GM21717 (cell line): ENCODE measurements at regions not wholly inside any gene's neighbourhood (a gene's known extent, or its start where the extent isn't known, plus 50 kb on each side); places are given as distances from the start of the nearest gene placed in this dataset.

Experiments
- ATAC-seq: cut with Tn5 transposase; IDR thresholded peaks from one replicate; pipeline ENCODE4 v1.9.1; 2021; ENCODE audit warnings: mild to moderate bottlenecking, moderate library complexity; ENCODE audit not compliant: unreplicated experiment

GRCh38 chr2:82665691-82666090, 1793.4 kb downstream of the SUCLG1 start:
- no peak for ATAC-seq

- ATAC-seq: no peak
These were observed 1802.0 kb downstream of the SUCLG1 start for GRCh38 chr2:82657106-82657505.

- ATAC-seq: no peak
These were observed 1802.7 kb downstream of the SUCLG1 start for GRCh38 chr2:82656420-82656819.

- ATAC-seq: no peak
These were observed 1807.0 kb downstream of the SUCLG1 start for GRCh38 chr2:82652117-82652516.

GRCh38 chr2:82650038-82650437, 1809.0 kb downstream of the SUCLG1 start:
- no peak for ATAC-seq

GRCh38 chr2:82641598-82642180, 1817.4 kb downstream of the SUCLG1 start:
- ATAC-seq: no peak

GRCh38 chr2:82636402-82637020, 1822.6 kb downstream of the SUCLG1 start:
- no peak for ATAC-seq

GRCh38 chr2:82599021-82599420, 1860.1 kb downstream of the SUCLG1 start:
- ATAC-seq: no peak

GRCh38 chr2:82596581-82596980, 1862.5 kb downstream of the SUCLG1 start:
- ATAC-seq: no peak

GRCh38 chr2:82591718-82592117, 1867.4 kb downstream of the SUCLG1 start:
- no peak for ATAC-seq

GRCh38 chr2:82576656-82577055, 1882.4 kb downstream of the SUCLG1 start:
- ATAC-seq: no peak

- no peak for ATAC-seq
These were observed 1919.8 kb downstream of the SUCLG1 start for GRCh38 chr2:82539280-82539621.

GRCh38 chr2:82538590-82539279, 1920.3 kb downstream of the SUCLG1 start:
- ATAC-seq: no peak

- ATAC-seq: no peak
These were observed 1930.8 kb downstream of the SUCLG1 start for GRCh38 chr2:82528288-82528687.

- no peak for ATAC-seq
These were observed 1932.0 kb downstream of the SUCLG1 start for GRCh38 chr2:82527124-82527523.

GRCh38 chr2:82526277-82526676, 1932.8 kb downstream of the SUCLG1 start:
- ATAC-seq: no peak

- ATAC-seq: no peak
These were observed 1933.3 kb downstream of the SUCLG1 start for GRCh38 chr2:82525744-82526143.

GRCh38 chr2:82524826-82525225, 1934.3 kb downstream of the SUCLG1 start:
- no peak for ATAC-seq

- ATAC-seq: no peak
These were observed 1947.2 kb downstream of the SUCLG1 start for GRCh38 chr2:82511894-82512293.

- ATAC-seq: no peak
These were observed 1950.4 kb downstream of the SUCLG1 start for GRCh38 chr2:82508702-82509101.

- no peak for ATAC-seq
These were observed 1951.4 kb downstream of the SUCLG1 start for GRCh38 chr2:82507657-82508056.

GRCh38 chr2:82501217-82501616, 1957.9 kb downstream of the SUCLG1 start:
- ATAC-seq: no peak
